ENCODE measurements at regions not wholly inside any gene's neighbourhood (a gene's known extent, or its start where the extent isn't known, plus 50 kb on each side); places are given as distances from the start of the nearest gene placed in this dataset.

- no peak for TF ChIP-seq CTCF (IDR thresholded peaks at IDR 0.05; ENCODE audit: low read depth, low read length, poor library complexity, severe bottlenecking)
- no peak for TF ChIP-seq EZH2phosphoT487 (IDR thresholded peaks at IDR 0.05; ENCODE audit: borderline replicate concordance, low read length)
These were observed 125.6 kb upstream of the LPAR1 start for GRCh38 chr9:111163716-111164389.
